ENCODE measurements at regions not wholly inside any gene's neighbourhood (a gene's known extent, or its start where the extent isn't known, plus 50 kb on each side); places are given as distances from the start of the nearest gene placed in this dataset.

- no peaks in the 10 kb centered on the region for H3K9me3 ChIP-seq (ENCODE audit: low read length)
- in situ Hi-C loops (cut with HindIII; ENCODE audit: extremely low pct_ligation_motif_present, low pct_unique_long_range_greater_than_20kb): no loop called here
- intact Hi-C loops (cut with micrococcal nuclease; ENCODE audit: unreplicated experiment): no loop called here
- no peak for DNase-seq (ENCODE audit: low spot score)
- FAIRE-seq: no peak
- H3K27ac ChIP-seq (ENCODE audit: extremely low read length, insufficient read depth, low read length): no peak overlapping the region
- H3K27me3 ChIP-seq (ENCODE audit: control insufficient read depth in 1 of 2, insufficient read depth in 2 of 2, low read length in 2 of 2): no peaks in the 10 kb centered on the region; a peak in 3 of 5 replicates
- ChIA-PET POLR2A (no interaction called here), CTCF (ENCODE audit: low intra/inter-chr PET ratio, low total read pairs) (no interaction called here)
- H2AFZ ChIP-seq (ENCODE audit: low read length): no peak overlapping the region
- H4K20me1 ChIP-seq (ENCODE audit: insufficient read depth, low read length): no peaks in the 10 kb centered on the region
- TF ChIP-seq ZNF160 (CRISPR knock-in tag; IDR thresholded peaks at IDR 0.05) (no peak), SMC3 (IDR thresholded peaks at IDR 0.05; ENCODE audit: low read length) (no peak), ZNF333 (CRISPR knock-in tag; IDR thresholded peaks at IDR 0.05; ENCODE audit: borderline replicate concordance) (no peak), TOPORS (CRISPR knock-in tag; IDR thresholded peaks at IDR 0.05) (no peak), SP140L (CRISPR knock-in tag; IDR thresholded peaks at IDR 0.05; ENCODE audit: borderline replicate concordance) (no peak), ATF3 (CRISPR knock-in tag; IDR thresholded peaks at IDR 0.05) (no peak), HNRNPLL (IDR thresholded peaks at IDR 0.05; ENCODE audit: low read depth, low read length, poor library complexity, severe bottlenecking) (no peak), ZNF652 (CRISPR knock-in tag; IDR thresholded peaks at IDR 0.05; ENCODE audit: borderline replicate concordance, low read depth) (no peak), KLF12 (CRISPR knock-in tag; IDR thresholded peaks at IDR 0.05; ENCODE audit: borderline replicate concordance) (no peak), ZBTB37 (CRISPR knock-in tag; IDR thresholded peaks at IDR 0.05) (no peak), ZNF24 (IDR thresholded peaks at IDR 0.05) (no peak), PCBP2 (optimal IDR thresholded peaks at IDR 0.05; ENCODE audit: low read depth, low read length, poor library complexity, severe bottlenecking) (no peak), ZNF749 (CRISPR knock-in tag; IDR thresholded peaks at IDR 0.05; ENCODE audit: borderline replicate concordance) (no peak), SIX1 (CRISPR knock-in tag; IDR thresholded peaks at IDR 0.05; ENCODE audit: borderline replicate concordance) (no peak), ZKSCAN8 (CRISPR knock-in tag; IDR thresholded peaks at IDR 0.05; ENCODE audit: borderline replicate concordance) (no peak), PAX8 (CRISPR knock-in tag; IDR thresholded peaks at IDR 0.05; ENCODE audit: borderline replicate concordance) (no peak)
- ATAC-seq: no peak; the same call in 2 of the 3 replicates
- no peak overlapping the region for H3K4me2 ChIP-seq (ENCODE audit: low read depth, low read length)
- H3K4me3 ChIP-seq (replicated peaks in 1 of 3; ENCODE audit: insufficient read depth in 1 of 3, low read depth in 2 of 3, low read length in 3 of 3): no peak overlapping the region
- H3K36me3 ChIP-seq (replicated peaks in 1 of 2; ENCODE audit: control insufficient read depth in 1 of 2, insufficient read depth in 2 of 2, low read length in 2 of 2): no peaks in the 10 kb centered on the region
- 31% methylated on average over 9 of the region's 16 CpGs for WGBS (ENCODE audit: low lambda C conversion rate)
- H3K9ac ChIP-seq (ENCODE audit: insufficient read depth, low read depth, low read length): no peak overlapping the region
- no peaks in the 10 kb centered on the region for H3K79me2 ChIP-seq (ENCODE audit: insufficient read depth, low read length)
- BruUV-seq (replicated peaks): no TSS peak
- H3K4me1 ChIP-seq (ENCODE audit: insufficient read depth, low read length): peaks cover 8% of the 10 kb centered on the region
Measured at GRCh38 chr10:69730251-69731156, 71.2 kb upstream of the COL13A1 start.
